Loucy (cell line): ENCODE measurements at regions not wholly inside any gene's neighbourhood (a gene's known extent, or its start where the extent isn't known, plus 50 kb on each side); places are given as distances from the start of the nearest gene placed in this dataset.

Source experiments
- H2AFZ ChIP-seq: fragments of 200-600 bp; sonication (generic); 2 replicates; pipeline ENCODE4 v1.6.0; 2016; ENCODE audit warnings: antibody characterized with exemption, mild to moderate bottlenecking, low read length, moderate library complexity
- H3F3A ChIP-seq: fragments of 200-600 bp; 2 replicates; pipeline ENCODE4 v1.6.0; 2016; ENCODE audit warnings: antibody characterized with exemption, low read depth, mild to moderate bottlenecking
- H3K27me3 ChIP-seq: fragments of 200-600 bp; sonication (generic); 2 replicates; pipeline ENCODE4 v1.6.1; 2014; ENCODE audit warnings: low read length, mild to moderate bottlenecking; ENCODE audit not compliant: insufficient read depth, poor library complexity, severe bottlenecking
- H3K36me3 ChIP-seq: fragments of 200-600 bp; sonication (generic); 2 replicates; pipeline ENCODE4 v1.6.1; 2016; ENCODE audit warnings: low read length; ENCODE audit not compliant: insufficient read depth
- H3K4me1 ChIP-seq: fragments of 200-600 bp; sonication (generic); 2 replicates; pipeline ENCODE4 v1.5.1; 2014; ENCODE audit warnings: low read length, mild to moderate bottlenecking; ENCODE audit not compliant: insufficient read depth, poor library complexity, severe bottlenecking
- H3K4me2 ChIP-seq: fragments of 200-600 bp; sonication (generic); 2 replicates; pipeline ENCODE4 v1.6.0; 2014; ENCODE audit warnings: antibody characterized with exemption, low read length, low read depth, mild to moderate bottlenecking; ENCODE audit not compliant: poor library complexity, severe bottlenecking
- H3K4me3 ChIP-seq: fragments of 200-600 bp; sonication (generic); 2 replicates; pipeline ENCODE4 v1.5.1; 2014; ENCODE audit warnings: low read length, mild to moderate bottlenecking, mixed read lengths; ENCODE audit not compliant: poor library complexity, severe bottlenecking
- H3K79me2 ChIP-seq: fragments of 200-600 bp; sonication (generic); 2 replicates; pipeline ENCODE4 v1.6.1; 2014; ENCODE audit warnings: low read length; ENCODE audit not compliant: insufficient read depth
- H3K9ac ChIP-seq: fragments of 200-600 bp; sonication (generic); 2 replicates; pipeline ENCODE4 v1.6.0; 2014; ENCODE audit warnings: mild to moderate bottlenecking, low read depth, low read length, moderate library complexity; ENCODE audit not compliant: poor library complexity, severe bottlenecking
- H3K9me2 ChIP-seq: fragments of 200-600 bp; sonication (generic); replicated peaks from 2 replicates; pipeline ENCODE4 v1.6.1; 2016; ENCODE audit warnings: low read depth, low read length, mixed read lengths
- H3K9me3 ChIP-seq: fragments of 200-600 bp; sonication (generic); 2 replicates; pipeline ENCODE4 v1.6.1; 2014; ENCODE audit warnings: mild to moderate bottlenecking, antibody characterized with exemption, low read length, low read depth; ENCODE audit not compliant: insufficient read depth
- H4K20me1 ChIP-seq: fragments of 200-600 bp; sonication (generic); 2 replicates; pipeline ENCODE4 v1.6.0; 2014; ENCODE audit warnings: antibody characterized with exemption, low read length, mild to moderate bottlenecking; ENCODE audit not compliant: insufficient read depth, poor library complexity, severe bottlenecking
- EZH2phosphoT487 ChIP-seq: fragments of 200-600 bp; IDR thresholded peaks from 2 replicates; pipeline ENCODE4 v1.6.1; 2018; ENCODE audit warnings: antibody characterized with exemption, mild to moderate bottlenecking, moderate library complexity, borderline replicate concordance
- TF ChIP-seq, protein P1 (sequence below): fragments of 200-600 bp; sonication (generic); conservative IDR thresholded peaks from 2 replicates; pipeline ENCODE4 v1.5.1; 2014; ENCODE audit warnings: mild to moderate bottlenecking, antibody characterized with exemption, low read length

DNA sequence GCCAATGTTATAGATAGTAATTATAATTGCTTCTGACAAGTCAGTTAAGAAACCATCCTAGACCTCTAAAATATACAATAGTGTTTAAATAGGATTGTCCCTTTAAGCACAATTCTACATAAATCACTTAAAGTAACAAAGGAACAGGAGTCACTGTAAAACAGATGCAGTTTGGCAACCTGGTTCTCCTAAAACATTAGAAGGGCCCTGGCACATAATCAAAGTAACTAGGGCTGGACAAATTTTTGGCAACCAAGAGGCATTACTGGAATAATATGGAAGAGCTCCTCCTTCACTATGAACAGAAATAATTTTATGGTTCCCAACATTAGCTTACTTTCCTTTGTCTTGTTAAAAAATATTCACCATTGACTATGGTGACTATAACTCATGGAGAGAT lies 75.0 kb upstream of the CCDC160 start:
- H3K9ac ChIP-seq = no peak overlapping the region
- no peaks in the 10 kb centered on the region for H3K36me3 ChIP-seq
- no peak overlapping the region for H3K4me2 ChIP-seq
- TF ChIP-seq, protein P1, sequence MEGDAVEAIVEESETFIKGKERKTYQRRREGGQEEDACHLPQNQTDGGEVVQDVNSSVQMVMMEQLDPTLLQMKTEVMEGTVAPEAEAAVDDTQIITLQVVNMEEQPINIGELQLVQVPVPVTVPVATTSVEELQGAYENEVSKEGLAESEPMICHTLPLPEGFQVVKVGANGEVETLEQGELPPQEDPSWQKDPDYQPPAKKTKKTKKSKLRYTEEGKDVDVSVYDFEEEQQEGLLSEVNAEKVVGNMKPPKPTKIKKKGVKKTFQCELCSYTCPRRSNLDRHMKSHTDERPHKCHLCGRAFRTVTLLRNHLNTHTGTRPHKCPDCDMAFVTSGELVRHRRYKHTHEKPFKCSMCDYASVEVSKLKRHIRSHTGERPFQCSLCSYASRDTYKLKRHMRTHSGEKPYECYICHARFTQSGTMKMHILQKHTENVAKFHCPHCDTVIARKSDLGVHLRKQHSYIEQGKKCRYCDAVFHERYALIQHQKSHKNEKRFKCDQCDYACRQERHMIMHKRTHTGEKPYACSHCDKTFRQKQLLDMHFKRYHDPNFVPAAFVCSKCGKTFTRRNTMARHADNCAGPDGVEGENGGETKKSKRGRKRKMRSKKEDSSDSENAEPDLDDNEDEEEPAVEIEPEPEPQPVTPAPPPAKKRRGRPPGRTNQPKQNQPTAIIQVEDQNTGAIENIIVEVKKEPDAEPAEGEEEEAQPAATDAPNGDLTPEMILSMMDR = no peak
- TF ChIP-seq EZH2phosphoT487 = no peak
- H4K20me1 ChIP-seq = no peaks in the 10 kb centered on the region
- H3K79me2 ChIP-seq = no peaks in the 10 kb centered on the region
- H3K27me3 ChIP-seq = no peaks in the 10 kb centered on the region
- no peak overlapping the region for H3K4me3 ChIP-seq
- H3K4me1 ChIP-seq = no peaks in the 10 kb centered on the region
- no peak overlapping the region for H2AFZ ChIP-seq
- H3K9me3 ChIP-seq = no peaks in the 10 kb centered on the region
- H3F3A ChIP-seq = no peaks in the 10 kb centered on the region
- no peaks in the 10 kb centered on the region for H3K9me2 ChIP-seq

DNA sequence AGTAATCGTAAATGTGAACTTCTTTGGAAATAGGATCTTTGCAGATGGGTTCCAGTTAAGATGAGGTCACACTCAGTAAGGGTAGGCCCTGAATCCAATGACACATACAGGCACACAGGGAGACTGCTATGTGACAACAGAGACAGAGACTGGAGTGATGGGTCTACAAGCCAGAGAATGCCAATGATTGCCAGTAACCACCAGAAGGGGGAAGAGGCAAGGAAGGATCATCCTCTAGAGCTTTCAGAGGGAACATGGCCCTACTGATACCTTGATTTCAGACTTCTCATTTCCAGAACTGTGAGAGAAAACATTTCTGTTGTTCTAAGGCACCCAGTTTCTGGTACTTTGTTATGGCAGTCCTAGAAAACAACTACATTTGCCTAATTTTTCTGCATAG lies 73.1 kb upstream of the CCDC160 start:
- no peaks in the 10 kb centered on the region for H3K9me3 ChIP-seq
- no peaks in the 10 kb centered on the region for H4K20me1 ChIP-seq
- no peaks in the 10 kb centered on the region for H3F3A ChIP-seq
- H3K9ac ChIP-seq = no peak overlapping the region
- H3K4me1 ChIP-seq = no peaks in the 10 kb centered on the region
- no peaks in the 10 kb centered on the region for H3K9me2 ChIP-seq
- H2AFZ ChIP-seq = no peak overlapping the region
- no peak overlapping the region for H3K4me3 ChIP-seq
- no peaks in the 10 kb centered on the region for H3K79me2 ChIP-seq
- no peak overlapping the region for H3K4me2 ChIP-seq
- H3K27me3 ChIP-seq = no peaks in the 10 kb centered on the region
- H3K36me3 ChIP-seq = no peaks in the 10 kb centered on the region
- TF ChIP-seq, protein P1 = no peak
- TF ChIP-seq EZH2phosphoT487 = no peak

DNA sequence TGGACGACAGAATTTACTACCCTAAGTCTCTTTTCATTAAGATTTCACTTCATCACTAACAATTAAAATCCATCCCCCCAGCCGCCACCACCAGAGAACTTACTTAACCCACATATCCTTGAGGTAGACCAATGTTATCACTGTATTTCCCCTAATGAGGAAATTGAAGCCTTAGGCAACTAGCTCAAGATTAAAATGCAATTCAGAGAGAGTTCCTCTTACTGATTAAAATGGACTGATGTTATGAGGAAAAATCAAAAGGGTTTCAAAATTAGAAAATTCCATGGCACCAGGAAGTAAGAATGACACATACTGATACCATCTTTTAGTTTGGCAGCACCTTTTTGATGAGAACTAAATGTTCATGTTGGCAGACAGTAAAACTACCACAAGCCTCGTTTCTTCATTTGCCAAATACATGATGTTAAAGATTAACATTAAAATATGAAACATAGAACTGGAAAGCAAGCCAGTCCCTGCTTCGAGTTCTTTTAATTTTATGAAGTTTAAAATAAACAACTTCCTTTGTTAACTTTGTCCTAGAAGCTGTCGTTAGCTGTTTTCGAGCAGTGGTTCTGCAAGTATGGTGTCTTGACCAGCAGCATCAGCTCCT lies 69.3 kb upstream of the CCDC160 start:
- Histone ChIP-seq H3K36me3 (no peaks in the 10 kb centered on the region), H3K79me2 (peaks cover 12% of the 10 kb centered on the region; the same call in 1 of the 2 replicates), H4K20me1 (no peaks in the 10 kb centered on the region), H3K9me2 (no peaks in the 10 kb centered on the region), H3K4me3 (no peak overlapping the region), H3K4me1 (no peaks in the 10 kb centered on the region), H3K9ac (no peak overlapping the region), H3K9me3 (no peaks in the 10 kb centered on the region), H3F3A (no peaks in the 10 kb centered on the region), H2AFZ (no peak overlapping the region), H3K4me2 (no peak overlapping the region), H3K27me3 (no peaks in the 10 kb centered on the region)
- TF ChIP-seq, protein P1 = no peak
- TF ChIP-seq EZH2phosphoT487 = no peak
